ENCODE measurements at regions not wholly inside any gene's neighbourhood (a gene's known extent, or its start where the extent isn't known, plus 50 kb on each side); places are given as distances from the start of the nearest gene placed in this dataset.
A peak's percentile ranks its signal among the peaks of the same experiment; 100 is the strongest.

GRCh38 chr4:149952101-149952500 lies 126.1 kb upstream of the DCLK2 start:
- no peak for TF ChIP-seq POLR2A (IDR thresholded peaks at IDR 0.05; ENCODE audit: low read depth, low read length)
- FAIRE-seq (no peak), DNase-seq (ENCODE audit: insufficient read length, low spot score) (no peak)

- FAIRE-seq (no peak), DNase-seq (ENCODE audit: insufficient read length, low spot score) (no peak)
- TF ChIP-seq POLR2A (IDR thresholded peaks at IDR 0.05; ENCODE audit: low read depth, low read length), result no peak
These were observed 125.5 kb upstream of the DCLK2 start for GRCh38 chr4:149952716-149953115.

GRCh38 chr4:149955780-149956390 lies 122.4 kb upstream of the DCLK2 start:
- DNase-seq (ENCODE audit: insufficient read length, low spot score), result no peak
- TF ChIP-seq POLR2A (IDR thresholded peaks at IDR 0.05; ENCODE audit: low read depth, low read length), result no peak
- no peak for FAIRE-seq

- FAIRE-seq (no peak), DNase-seq (ENCODE audit: insufficient read length, low spot score) (no peak)
- TF ChIP-seq POLR2A (IDR thresholded peaks at IDR 0.05; ENCODE audit: low read depth, low read length), result no peak
These were observed 121.6 kb upstream of the DCLK2 start for GRCh38 chr4:149956678-149957077.

- no peak for TF ChIP-seq POLR2A (IDR thresholded peaks at IDR 0.05; ENCODE audit: low read depth, low read length)
- FAIRE-seq (no peak), DNase-seq (ENCODE audit: insufficient read length, low spot score) (no peak)
These were observed 116.2 kb upstream of the DCLK2 start for GRCh38 chr4:149961876-149962597.

- FAIRE-seq (no peak), DNase-seq (ENCODE audit: insufficient read length, low spot score) (no peak)
- TF ChIP-seq POLR2A (IDR thresholded peaks at IDR 0.05; ENCODE audit: low read depth, low read length), result no peak
These were observed 114.0 kb upstream of the DCLK2 start for GRCh38 chr4:149964001-149964796.

GRCh38 chr4:149965206-149965605 lies 113.0 kb upstream of the DCLK2 start:
- FAIRE-seq (no peak), DNase-seq (ENCODE audit: insufficient read length, low spot score) (no peak)
- no peak for TF ChIP-seq POLR2A (IDR thresholded peaks at IDR 0.05; ENCODE audit: low read depth, low read length)

- no peak for DNase-seq (ENCODE audit: insufficient read length, low spot score)
- no peak for TF ChIP-seq POLR2A (IDR thresholded peaks at IDR 0.05; ENCODE audit: low read depth, low read length)
- FAIRE-seq, result no peak
These were observed 105.8 kb upstream of the DCLK2 start for GRCh38 chr4:149972407-149972806.

- no peak for TF ChIP-seq POLR2A (IDR thresholded peaks at IDR 0.05; ENCODE audit: low read depth, low read length)
- DNase-seq (ENCODE audit: insufficient read length, low spot score) (no peak), FAIRE-seq (no peak)
These were observed 105.1 kb upstream of the DCLK2 start for GRCh38 chr4:149973181-149973580.

GRCh38 chr4:149975172-149975571 lies 103.1 kb upstream of the DCLK2 start:
- FAIRE-seq, result no peak
- DNase-seq (ENCODE audit: insufficient read length, low spot score), result no peak
- no peak for TF ChIP-seq POLR2A (IDR thresholded peaks at IDR 0.05; ENCODE audit: low read depth, low read length)

- no peak for TF ChIP-seq POLR2A (IDR thresholded peaks at IDR 0.05; ENCODE audit: low read depth, low read length)
- DNase-seq (ENCODE audit: insufficient read length, low spot score) (no peak), FAIRE-seq (no peak)
These were observed 98.0 kb upstream of the DCLK2 start for GRCh38 chr4:149980121-149980682.

GRCh38 chr4:149980941-149981340 lies 97.3 kb upstream of the DCLK2 start:
- FAIRE-seq, result peak; percentile 88
- TF ChIP-seq POLR2A (IDR thresholded peaks at IDR 0.05; ENCODE audit: low read depth, low read length), result no peak
- no peak for DNase-seq (ENCODE audit: insufficient read length, low spot score)

- TF ChIP-seq POLR2A (IDR thresholded peaks at IDR 0.05; ENCODE audit: low read depth, low read length), result no peak
- DNase-seq (ENCODE audit: insufficient read length, low spot score), result no peak
- no peak for FAIRE-seq
These were observed 94.8 kb upstream of the DCLK2 start for GRCh38 chr4:149983401-149983800.

- TF ChIP-seq POLR2A (IDR thresholded peaks at IDR 0.05; ENCODE audit: low read depth, low read length), result no peak
- DNase-seq (ENCODE audit: insufficient read length, low spot score) (no peak), FAIRE-seq (no peak)
These were observed 94.3 kb upstream of the DCLK2 start for GRCh38 chr4:149983931-149984330.

Data from H54 (cell line).